ENCODE measurements at regions not wholly inside any gene's neighbourhood (a gene's known extent, or its start where the extent isn't known, plus 50 kb on each side); places are given as distances from the start of the nearest gene placed in this dataset.

DNA sequence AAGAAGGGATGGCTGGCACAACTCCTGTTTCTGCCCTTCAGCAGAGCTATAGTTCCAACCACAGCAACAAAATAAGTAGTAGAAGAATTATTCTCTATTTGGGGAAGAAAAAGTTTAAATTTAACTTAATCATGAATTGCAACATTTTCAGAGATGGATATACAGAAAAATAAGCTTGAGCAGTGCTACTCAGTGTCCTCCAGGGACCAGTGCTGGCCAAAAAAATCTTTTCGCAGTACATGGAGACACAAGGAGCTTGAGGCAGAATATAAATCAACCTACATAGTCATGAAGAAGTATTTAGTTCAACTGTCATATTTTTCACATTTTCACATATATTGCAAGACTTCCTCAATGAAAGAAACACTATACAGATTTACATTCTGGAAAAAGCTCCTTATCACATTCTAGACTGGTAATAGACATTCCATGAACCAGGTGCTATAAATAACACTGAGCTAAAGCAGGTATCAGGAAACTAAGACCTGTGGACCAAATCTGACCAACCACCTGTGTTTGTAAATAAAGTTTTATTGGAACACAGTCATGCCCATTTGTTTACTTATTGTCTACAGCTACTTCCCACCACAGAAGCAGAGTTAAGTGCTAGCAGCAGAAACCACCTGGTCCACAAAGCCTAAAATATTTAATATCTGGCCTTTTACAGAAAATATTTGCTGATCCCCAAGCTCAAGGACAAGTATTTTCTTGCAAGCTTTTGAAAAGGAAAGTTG, 101.9 kb downstream of the RGS21 start:
- no peak overlapping the region for H3K4me3 ChIP-seq (ENCODE audit: low read depth, low read length)
- DNase-seq (ENCODE audit: low read depth) = no peak
- no peak for TF ChIP-seq CTCF (conservative IDR thresholded peaks at IDR 0.05; ENCODE audit: low read depth, low read length)

- DNase-seq (ENCODE audit: low read depth) = no peak
- H3K4me3 ChIP-seq (ENCODE audit: low read depth, low read length) = no peak overlapping the region
- TF ChIP-seq CTCF (conservative IDR thresholded peaks at IDR 0.05; ENCODE audit: low read depth, low read length) = no peak
Measured at GRCh38 chr1:192430644-192431043, 113.9 kb downstream of the RGS21 start.

- no peak overlapping the region for H3K4me3 ChIP-seq (ENCODE audit: low read depth, low read length)
- no peak for DNase-seq (ENCODE audit: low read depth)
Measured at GRCh38 chr1:192435704-192436103, 118.9 kb downstream of the RGS21 start.

DNA sequence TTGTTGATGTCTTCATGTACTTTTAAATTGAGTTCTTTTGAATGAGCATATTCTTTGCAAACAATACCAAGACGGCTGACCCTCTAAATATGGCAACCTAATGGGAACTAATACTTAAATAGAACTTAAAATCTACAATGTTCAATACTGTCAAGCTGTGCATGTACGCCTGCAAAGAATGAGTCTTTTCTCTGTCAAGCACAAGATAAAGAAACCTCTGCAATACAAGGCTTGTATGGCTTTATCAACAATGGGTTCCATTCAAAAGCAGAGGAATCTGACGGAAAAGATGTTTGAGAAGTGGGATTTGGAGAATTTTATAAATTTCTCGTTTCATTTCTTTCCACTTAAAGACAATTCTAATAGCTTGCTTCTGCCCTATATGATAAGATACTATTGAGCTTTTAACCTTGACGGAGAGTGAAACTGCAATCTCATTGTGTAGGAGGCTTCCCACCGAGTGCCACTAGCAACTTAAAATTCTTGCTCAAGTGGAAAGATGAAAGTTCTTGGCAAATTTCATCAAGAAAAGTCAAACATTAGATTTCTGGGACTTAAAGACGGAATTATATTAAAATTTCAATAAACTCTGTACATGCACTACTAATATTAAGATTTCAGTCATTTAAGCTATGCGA, 119.8 kb downstream of the RGS21 start:
- TF ChIP-seq CTCF (conservative IDR thresholded peaks at IDR 0.05; ENCODE audit: low read depth, low read length) = no peak
- DNase-seq (ENCODE audit: low read depth) = no peak
- no peak overlapping the region for H3K4me3 ChIP-seq (ENCODE audit: low read depth, low read length)

More at GRCh38 chr1:192435704-192436103, 118.9 kb downstream of the RGS21 start:
- TF ChIP-seq CTCF (conservative IDR thresholded peaks at IDR 0.05; ENCODE audit: low read depth, low read length) = no peak

DNA sequence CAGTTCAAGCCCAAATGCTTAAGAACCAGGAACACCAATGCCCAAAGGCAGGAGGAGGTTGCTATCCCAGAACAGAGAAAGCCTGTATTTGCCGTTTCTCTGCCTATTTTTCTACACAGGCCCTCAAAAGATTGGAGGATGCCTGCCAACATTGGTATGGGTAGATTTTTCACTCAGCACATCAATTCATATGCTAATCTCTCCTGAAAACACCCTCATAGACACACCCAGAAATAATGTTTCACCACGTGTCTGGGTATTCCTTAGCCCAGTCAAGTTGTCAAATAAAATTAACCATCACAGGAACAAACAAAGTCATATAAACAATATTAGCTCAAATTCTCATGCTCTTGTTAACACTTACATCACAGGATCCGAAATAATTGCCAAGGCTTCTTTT, 121.9 kb downstream of the RGS21 start:
- no peak for TF ChIP-seq CTCF (conservative IDR thresholded peaks at IDR 0.05; ENCODE audit: low read depth, low read length)

DNA sequence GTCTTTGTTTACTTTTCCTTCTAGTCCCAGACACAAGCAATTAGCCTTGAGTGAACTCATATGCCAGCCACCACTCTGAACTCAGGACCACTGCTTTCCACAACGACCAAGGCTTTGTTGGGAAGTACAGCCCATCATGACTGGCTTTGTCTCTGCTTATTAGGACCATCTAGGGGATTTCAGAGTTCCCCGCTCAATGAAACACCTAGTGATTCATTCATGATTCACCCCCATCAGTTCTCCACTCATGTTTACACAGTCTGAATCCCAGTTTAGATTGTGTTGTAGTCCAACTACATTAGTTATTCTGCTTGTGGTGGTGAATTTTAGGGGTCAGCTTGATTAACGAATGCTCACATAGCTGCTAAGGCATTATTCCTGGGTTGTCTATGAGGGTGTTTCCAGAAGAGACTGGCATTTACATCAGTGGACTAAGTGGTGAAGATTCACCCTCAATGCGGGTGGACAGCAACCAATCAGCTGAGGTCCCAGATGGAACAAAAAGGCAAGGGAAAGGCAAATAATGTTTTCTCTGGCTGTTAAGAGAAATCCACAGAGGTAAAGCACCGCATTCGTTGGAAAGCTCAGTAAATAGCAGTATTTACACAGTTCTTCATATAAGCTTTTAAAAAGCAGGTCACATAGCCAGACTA, 122.7 kb downstream of the RGS21 start:
- TF ChIP-seq CTCF (conservative IDR thresholded peaks at IDR 0.05; ENCODE audit: low read depth, low read length) = no peak
- H3K4me3 ChIP-seq (ENCODE audit: low read depth, low read length) = no peak overlapping the region
- DNase-seq (ENCODE audit: low read depth) = peak; percentile 61

More for the DNA sequence above, 121.9 kb downstream of the RGS21 start:
- no peak overlapping the region for H3K4me3 ChIP-seq (ENCODE audit: low read depth, low read length)
- no peak for DNase-seq (ENCODE audit: low read depth)
